ENCODE measurements at regions not wholly inside any gene's neighbourhood (a gene's known extent, or its start where the extent isn't known, plus 50 kb on each side); places are given as distances from the start of the nearest gene placed in this dataset.

DNA sequence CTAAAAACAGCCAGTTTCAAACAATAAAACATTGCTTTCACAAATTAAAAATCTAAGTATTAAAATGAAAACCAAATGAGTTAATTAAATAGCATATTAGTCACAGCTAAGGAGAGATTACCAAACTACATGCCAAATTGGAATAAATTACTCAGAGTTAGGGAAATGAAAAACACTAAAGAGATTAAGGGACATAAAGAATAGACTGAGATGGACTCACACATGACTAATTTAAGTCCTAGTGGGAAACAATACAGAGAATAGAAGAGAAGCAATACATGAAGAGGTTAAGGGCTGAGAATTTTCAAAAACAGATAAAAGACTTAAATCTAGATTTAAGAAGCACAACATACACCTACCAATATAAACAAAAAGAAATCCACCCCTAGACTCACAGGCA lies 110.6 kb downstream of the ZFAND4 start:
- TF ChIP-seq, protein P1, sequence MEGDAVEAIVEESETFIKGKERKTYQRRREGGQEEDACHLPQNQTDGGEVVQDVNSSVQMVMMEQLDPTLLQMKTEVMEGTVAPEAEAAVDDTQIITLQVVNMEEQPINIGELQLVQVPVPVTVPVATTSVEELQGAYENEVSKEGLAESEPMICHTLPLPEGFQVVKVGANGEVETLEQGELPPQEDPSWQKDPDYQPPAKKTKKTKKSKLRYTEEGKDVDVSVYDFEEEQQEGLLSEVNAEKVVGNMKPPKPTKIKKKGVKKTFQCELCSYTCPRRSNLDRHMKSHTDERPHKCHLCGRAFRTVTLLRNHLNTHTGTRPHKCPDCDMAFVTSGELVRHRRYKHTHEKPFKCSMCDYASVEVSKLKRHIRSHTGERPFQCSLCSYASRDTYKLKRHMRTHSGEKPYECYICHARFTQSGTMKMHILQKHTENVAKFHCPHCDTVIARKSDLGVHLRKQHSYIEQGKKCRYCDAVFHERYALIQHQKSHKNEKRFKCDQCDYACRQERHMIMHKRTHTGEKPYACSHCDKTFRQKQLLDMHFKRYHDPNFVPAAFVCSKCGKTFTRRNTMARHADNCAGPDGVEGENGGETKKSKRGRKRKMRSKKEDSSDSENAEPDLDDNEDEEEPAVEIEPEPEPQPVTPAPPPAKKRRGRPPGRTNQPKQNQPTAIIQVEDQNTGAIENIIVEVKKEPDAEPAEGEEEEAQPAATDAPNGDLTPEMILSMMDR (IDR thresholded peaks at IDR 0.05; ENCODE audit: low read depth, low read length, missing input control) = no peak
- TF ChIP-seq JUND (IDR thresholded peaks at IDR 0.05) (no peak), FOXA2 (IDR thresholded peaks at IDR 0.05) (no peak), EGR1 (IDR thresholded peaks at IDR 0.05; ENCODE audit: low read depth in 2 of 2) (no peak), HNF4G (IDR thresholded peaks at IDR 0.05) (no peak), TAF1 (conservative IDR thresholded peaks at IDR 0.05) (no peak), RAD21 (IDR thresholded peaks at IDR 0.05) (no peak), YY1 (IDR thresholded peaks at IDR 0.05) (no peak), SP1 (IDR thresholded peaks at IDR 0.05) (no peak)
- TF ChIP-seq, protein P2, sequence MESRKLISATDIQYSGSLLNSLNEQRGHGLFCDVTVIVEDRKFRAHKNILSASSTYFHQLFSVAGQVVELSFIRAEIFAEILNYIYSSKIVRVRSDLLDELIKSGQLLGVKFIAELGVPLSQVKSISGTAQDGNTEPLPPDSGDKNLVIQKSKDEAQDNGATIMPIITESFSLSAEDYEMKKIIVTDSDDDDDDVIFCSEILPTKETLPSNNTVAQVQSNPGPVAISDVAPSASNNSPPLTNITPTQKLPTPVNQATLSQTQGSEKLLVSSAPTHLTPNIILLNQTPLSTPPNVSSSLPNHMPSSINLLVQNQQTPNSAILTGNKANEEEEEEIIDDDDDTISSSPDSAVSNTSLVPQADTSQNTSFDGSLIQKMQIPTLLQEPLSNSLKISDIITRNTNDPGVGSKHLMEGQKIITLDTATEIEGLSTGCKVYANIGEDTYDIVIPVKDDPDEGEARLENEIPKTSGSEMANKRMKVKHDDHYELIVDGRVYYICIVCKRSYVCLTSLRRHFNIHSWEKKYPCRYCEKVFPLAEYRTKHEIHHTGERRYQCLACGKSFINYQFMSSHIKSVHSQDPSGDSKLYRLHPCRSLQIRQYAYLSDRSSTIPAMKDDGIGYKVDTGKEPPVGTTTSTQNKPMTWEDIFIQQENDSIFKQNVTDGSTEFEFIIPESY (IDR thresholded peaks at IDR 0.05) = no peak
- TF ChIP-seq, protein P3, sequence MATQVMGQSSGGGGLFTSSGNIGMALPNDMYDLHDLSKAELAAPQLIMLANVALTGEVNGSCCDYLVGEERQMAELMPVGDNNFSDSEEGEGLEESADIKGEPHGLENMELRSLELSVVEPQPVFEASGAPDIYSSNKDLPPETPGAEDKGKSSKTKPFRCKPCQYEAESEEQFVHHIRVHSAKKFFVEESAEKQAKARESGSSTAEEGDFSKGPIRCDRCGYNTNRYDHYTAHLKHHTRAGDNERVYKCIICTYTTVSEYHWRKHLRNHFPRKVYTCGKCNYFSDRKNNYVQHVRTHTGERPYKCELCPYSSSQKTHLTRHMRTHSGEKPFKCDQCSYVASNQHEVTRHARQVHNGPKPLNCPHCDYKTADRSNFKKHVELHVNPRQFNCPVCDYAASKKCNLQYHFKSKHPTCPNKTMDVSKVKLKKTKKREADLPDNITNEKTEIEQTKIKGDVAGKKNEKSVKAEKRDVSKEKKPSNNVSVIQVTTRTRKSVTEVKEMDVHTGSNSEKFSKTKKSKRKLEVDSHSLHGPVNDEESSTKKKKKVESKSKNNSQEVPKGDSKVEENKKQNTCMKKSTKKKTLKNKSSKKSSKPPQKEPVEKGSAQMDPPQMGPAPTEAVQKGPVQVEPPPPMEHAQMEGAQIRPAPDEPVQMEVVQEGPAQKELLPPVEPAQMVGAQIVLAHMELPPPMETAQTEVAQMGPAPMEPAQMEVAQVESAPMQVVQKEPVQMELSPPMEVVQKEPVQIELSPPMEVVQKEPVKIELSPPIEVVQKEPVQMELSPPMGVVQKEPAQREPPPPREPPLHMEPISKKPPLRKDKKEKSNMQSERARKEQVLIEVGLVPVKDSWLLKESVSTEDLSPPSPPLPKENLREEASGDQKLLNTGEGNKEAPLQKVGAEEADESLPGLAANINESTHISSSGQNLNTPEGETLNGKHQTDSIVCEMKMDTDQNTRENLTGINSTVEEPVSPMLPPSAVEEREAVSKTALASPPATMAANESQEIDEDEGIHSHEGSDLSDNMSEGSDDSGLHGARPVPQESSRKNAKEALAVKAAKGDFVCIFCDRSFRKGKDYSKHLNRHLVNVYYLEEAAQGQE (IDR thresholded peaks at IDR 0.05) = no peak
- TF ChIP-seq, protein P4, sequence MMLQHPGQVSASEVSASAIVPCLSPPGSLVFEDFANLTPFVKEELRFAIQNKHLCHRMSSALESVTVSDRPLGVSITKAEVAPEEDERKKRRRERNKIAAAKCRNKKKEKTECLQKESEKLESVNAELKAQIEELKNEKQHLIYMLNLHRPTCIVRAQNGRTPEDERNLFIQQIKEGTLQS (IDR thresholded peaks at IDR 0.05) = no peak
- TF ChIP-seq, protein P5, sequence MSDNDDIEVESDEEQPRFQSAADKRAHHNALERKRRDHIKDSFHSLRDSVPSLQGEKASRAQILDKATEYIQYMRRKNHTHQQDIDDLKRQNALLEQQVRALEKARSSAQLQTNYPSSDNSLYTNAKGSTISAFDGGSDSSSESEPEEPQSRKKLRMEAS (IDR thresholded peaks at IDR 0.05) = no peak

All from liver (tissue), 3 donors.